ENCODE measurements at regions not wholly inside any gene's neighbourhood (a gene's known extent, or its start where the extent isn't known, plus 50 kb on each side); places are given as distances from the start of the nearest gene placed in this dataset.

GRCh38 chr6:117761610-117762009 is 86.3 kb downstream of the NUS1 start:
- Mint-ChIP-seq H3K27me3 (ENCODE audit: low read depth) (no peaks in the 10 kb centered on the region), H3K36me3 (ENCODE audit: low read depth) (no peaks in the 10 kb centered on the region), H3K4me3 (no peak overlapping the region), H3K9me3 (peaks cover 26% of the 10 kb centered on the region), H3K4me1 (no peaks in the 10 kb centered on the region), H3K27ac (no peak overlapping the region)
- no peak for TF ChIP-seq CTCF (IDR thresholded peaks at IDR 0.05; ENCODE audit: unreplicated experiment in 3 of 3)

DNA sequence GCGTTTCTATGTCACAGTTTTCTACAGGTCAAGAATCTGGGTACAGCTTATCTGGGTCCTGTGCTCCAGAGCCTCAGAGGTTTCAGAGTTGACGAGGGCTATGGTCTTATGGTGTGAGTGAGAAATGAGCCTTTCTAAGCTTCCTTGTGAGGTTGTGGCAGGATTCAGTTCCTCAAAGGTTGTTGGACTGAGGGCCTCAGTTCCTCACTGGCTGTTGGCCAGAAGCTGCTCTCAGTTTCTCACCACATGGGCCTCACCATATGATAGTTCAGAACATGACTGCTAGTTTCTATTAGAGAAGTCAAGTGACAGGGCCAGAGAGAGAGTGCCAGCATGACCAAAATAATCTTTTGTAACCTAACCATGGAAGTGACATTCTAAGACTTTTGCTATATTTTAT is 96.1 kb downstream of the NUS1 start:
- H3K4me3 Mint-ChIP-seq, result no peak overlapping the region
- no peaks in the 10 kb centered on the region for H3K36me3 Mint-ChIP-seq (ENCODE audit: low read depth)
- no peaks in the 10 kb centered on the region for H3K4me1 Mint-ChIP-seq
- no peak overlapping the region for H3K27ac Mint-ChIP-seq
- peaks cover 7% of the 10 kb centered on the region for H3K9me3 Mint-ChIP-seq
- TF ChIP-seq CTCF (IDR thresholded peaks at IDR 0.05; ENCODE audit: unreplicated experiment in 3 of 3), result no peak
- peaks cover 9% of the 10 kb centered on the region for H3K27me3 Mint-ChIP-seq (ENCODE audit: low read depth)

DNA sequence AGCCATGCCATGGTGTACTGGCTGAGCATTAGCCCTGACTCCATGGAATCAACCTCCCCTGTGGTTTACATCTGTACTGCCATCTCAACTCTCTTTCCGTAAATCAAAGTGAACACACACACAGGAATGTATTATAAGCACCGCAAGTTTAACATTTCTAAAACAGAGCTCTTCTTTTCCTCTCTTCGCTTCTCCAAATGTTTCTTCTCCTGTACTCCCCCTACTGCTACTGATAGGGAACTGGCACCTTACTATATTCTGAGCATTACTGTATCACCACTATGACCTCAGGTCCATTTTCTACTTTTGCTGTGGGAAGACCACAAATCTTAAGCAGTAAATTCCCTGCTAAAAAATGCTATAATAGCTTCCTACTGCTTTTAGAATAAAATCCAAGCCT is 101.2 kb downstream of the NUS1 start:
- Mint-ChIP-seq H3K4me1 (no peaks in the 10 kb centered on the region), H3K4me3 (no peak overlapping the region), H3K27me3 (ENCODE audit: low read depth) (peaks cover 9% of the 10 kb centered on the region), H3K27ac (no peak overlapping the region), H3K36me3 (ENCODE audit: low read depth) (no peaks in the 10 kb centered on the region), H3K9me3 (no peaks in the 10 kb centered on the region)
- TF ChIP-seq CTCF (IDR thresholded peaks at IDR 0.05; ENCODE audit: unreplicated experiment in 3 of 3), result peak; percentile 17 to 36 (median 29)

- H3K4me1 Mint-ChIP-seq, result no peaks in the 10 kb centered on the region
- no peak for TF ChIP-seq CTCF (IDR thresholded peaks at IDR 0.05; ENCODE audit: unreplicated experiment in 3 of 3)
- no peak overlapping the region for H3K4me3 Mint-ChIP-seq
Observed at GRCh38 chr6:117781550-117781949, 106.3 kb downstream of the NUS1 start.

GRCh38 chr6:117783279-117783678 is 108.0 kb downstream of the NUS1 start:
- no peak overlapping the region for H3K4me3 Mint-ChIP-seq
- TF ChIP-seq CTCF (IDR thresholded peaks at IDR 0.05; ENCODE audit: unreplicated experiment in 3 of 3), result no peak

More at GRCh38 chr6:117781550-117781949, 106.3 kb downstream of the NUS1 start:
- Mint-ChIP-seq H3K9me3 (no peaks in the 10 kb centered on the region), H3K27ac (no peak overlapping the region), H3K36me3 (ENCODE audit: low read depth) (no peaks in the 10 kb centered on the region), H3K27me3 (ENCODE audit: low read depth) (peaks cover 5% of the 10 kb centered on the region)

GRCh38 chr6:117791012-117791411 is 115.7 kb downstream of the NUS1 start:
- Mint-ChIP-seq H3K27ac (no peak overlapping the region), H3K27me3 (ENCODE audit: low read depth) (no peaks in the 10 kb centered on the region), H3K9me3 (no peaks in the 10 kb centered on the region), H3K36me3 (ENCODE audit: low read depth) (no peaks in the 10 kb centered on the region), H3K4me3 (no peak overlapping the region), H3K4me1 (no peaks in the 10 kb centered on the region)
- TF ChIP-seq CTCF (IDR thresholded peaks at IDR 0.05; ENCODE audit: unreplicated experiment in 3 of 3), result no peak

More at GRCh38 chr6:117783279-117783678, 108.0 kb downstream of the NUS1 start:
- H3K9me3 Mint-ChIP-seq, result no peaks in the 10 kb centered on the region
- H3K4me1 Mint-ChIP-seq, result no peaks in the 10 kb centered on the region
- peaks cover 5% of the 10 kb centered on the region for H3K27me3 Mint-ChIP-seq (ENCODE audit: low read depth)
- no peak overlapping the region for H3K27ac Mint-ChIP-seq
- no peaks in the 10 kb centered on the region for H3K36me3 Mint-ChIP-seq (ENCODE audit: low read depth)
